GM19238 (cell line): ENCODE measurements at regions not wholly inside any gene's neighbourhood (a gene's known extent, or its start where the extent isn't known, plus 50 kb on each side); places are given as distances from the start of the nearest gene placed in this dataset.
"Not testable (repeated sequence)": the region's sequence is repeated elsewhere in the genome, so short reads cannot be mapped to it uniquely, and the experiment has no call there.

Experiments used
- DNase-seq: peaks from one replicate; pipeline ENCODE4 v3.0.0; 2011; ENCODE audit warnings: low spot score; ENCODE audit not compliant: insufficient read length

GRCh38 chr17:31678431-31678830, 180.6 kb downstream of the COPRS start:
- DNase-seq, result no peak

GRCh38 chr17:31677681-31678080, 181.4 kb downstream of the COPRS start:
- no peak for DNase-seq

- DNase-seq, result no peak
Observed at GRCh38 chr17:31677036-31677435, 182.0 kb downstream of the COPRS start.

GRCh38 chr17:31675392-31675791, 183.7 kb downstream of the COPRS start:
- not testable (repeated sequence) for DNase-seq

- no peak for DNase-seq
Observed at GRCh38 chr17:31674717-31675349, 184.2 kb downstream of the COPRS start.

- no peak for DNase-seq
Observed at GRCh38 chr17:31674305-31674704, 184.7 kb downstream of the COPRS start.

- no peak for DNase-seq
Observed at GRCh38 chr17:31673076-31673475, 186.0 kb downstream of the COPRS start.

GRCh38 chr17:31672161-31672819, 186.8 kb downstream of the COPRS start:
- DNase-seq, result no peak

- DNase-seq, result no peak
Observed at GRCh38 chr17:31663576-31663975, 195.5 kb downstream of the COPRS start.

- no peak for DNase-seq
Observed at GRCh38 chr17:31660684-31661083, 198.4 kb downstream of the COPRS start.

- no peak for DNase-seq
Observed at GRCh38 chr17:31657876-31658275, 201.2 kb downstream of the COPRS start.

- no peak for DNase-seq
Observed at GRCh38 chr17:31654936-31655335, 204.1 kb downstream of the COPRS start.

- DNase-seq, result no peak
Observed at GRCh38 chr17:31653691-31654090, 205.4 kb downstream of the COPRS start.

- DNase-seq, result no peak
Observed at GRCh38 chr17:31650756-31651520, 208.1 kb downstream of the COPRS start.

- no peak for DNase-seq
Observed at GRCh38 chr17:31649302-31649701, 209.7 kb downstream of the COPRS start.

GRCh38 chr17:31647661-31648060, 211.4 kb downstream of the COPRS start:
- no peak for DNase-seq

- no peak for DNase-seq
Observed at GRCh38 chr17:31646642-31647041, 212.4 kb downstream of the COPRS start.

GRCh38 chr17:31645351-31645750, 213.7 kb downstream of the COPRS start:
- DNase-seq, result no peak

GRCh38 chr17:31631766-31632165, 227.3 kb downstream of the COPRS start:
- no peak for DNase-seq

GRCh38 chr17:31630866-31631265, 228.2 kb downstream of the COPRS start:
- DNase-seq, result not testable (repeated sequence)

- DNase-seq, result no peak
Observed at GRCh38 chr17:31629696-31630470, 229.2 kb downstream of the COPRS start.

GRCh38 chr17:31627960-31628359, 231.1 kb downstream of the COPRS start:
- DNase-seq, result no peak
